NCI-H526 treated with DMSO at 0.1 percent for 48 hours (cell line): ENCODE measurements at regions not wholly inside any gene's neighbourhood (a gene's known extent, or its start where the extent isn't known, plus 50 kb on each side); places are given as distances from the start of the nearest gene placed in this dataset.

Experiments
- DNase-seq: peaks from one replicate; lab custom pipeline; 2025; lab: John Stamatoyannopoulos, UW

GRCh38 chr11:109806205-109806604, 287.0 kb upstream of the ZC3H12C start:
- DNase-seq = no peak

DNA sequence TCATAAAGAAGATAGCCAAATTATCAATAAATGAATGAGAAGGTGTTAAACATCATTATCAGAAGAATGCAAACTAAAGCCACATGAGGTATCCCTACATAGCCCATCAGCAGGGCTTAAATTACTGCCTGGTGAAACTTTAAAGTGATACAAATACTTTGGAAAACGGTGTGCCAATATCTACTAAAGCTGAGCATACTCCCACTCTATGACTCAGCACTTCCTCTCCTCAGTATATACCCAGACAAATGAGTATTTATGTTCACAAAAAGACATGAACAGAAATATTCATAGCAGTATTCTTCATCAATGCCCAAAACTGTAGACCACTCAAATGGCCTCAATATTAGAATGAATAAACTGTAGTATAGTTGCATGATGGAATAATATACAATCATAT, 284.6 kb upstream of the ZC3H12C start:
- no peak for DNase-seq

DNA sequence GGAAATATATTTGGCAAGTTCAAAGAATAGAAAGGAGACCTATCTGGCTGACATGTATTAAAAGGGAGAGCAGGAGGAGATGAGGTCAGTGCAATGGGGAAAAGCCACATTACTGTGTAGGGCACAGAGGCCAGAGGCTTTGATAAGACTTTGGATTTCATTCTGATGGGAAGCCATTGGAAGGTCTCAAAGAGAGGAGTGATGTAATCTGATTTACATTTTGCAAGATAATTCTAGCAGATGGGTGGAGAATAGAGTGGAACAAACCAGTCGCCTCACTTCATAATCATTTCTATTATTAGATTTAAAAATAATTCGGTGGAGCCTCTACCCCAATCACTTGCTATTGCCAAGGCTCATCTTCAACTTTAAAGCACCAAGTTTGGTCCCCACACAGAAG, 278.4 kb upstream of the ZC3H12C start:
- no peak for DNase-seq

GRCh38 chr11:109815500-109816150, 277.6 kb upstream of the ZC3H12C start:
- DNase-seq = no peak

GRCh38 chr11:109818290-109818689, 274.9 kb upstream of the ZC3H12C start:
- no peak for DNase-seq

DNA sequence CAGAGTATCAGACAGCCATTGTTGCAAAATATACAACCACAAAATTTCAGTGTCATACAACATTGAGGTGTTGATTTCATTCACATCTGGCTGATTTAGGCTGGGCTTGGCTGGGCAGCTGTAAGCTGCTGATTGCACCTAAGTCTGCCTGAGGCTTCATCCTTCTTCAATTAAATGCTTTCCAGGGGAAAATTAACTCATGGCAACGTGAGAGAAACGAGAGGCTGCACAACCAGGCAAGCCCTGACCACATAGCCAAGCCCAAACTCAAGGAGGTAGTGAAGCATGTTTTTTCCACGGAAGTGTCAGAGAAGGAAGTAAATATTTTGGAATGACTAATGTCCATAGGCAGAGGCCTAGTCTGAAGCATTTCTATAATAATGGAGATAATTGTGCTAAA, 273.8 kb upstream of the ZC3H12C start:
- DNase-seq = no peak

- peak; percentile 35 for DNase-seq
Observed at GRCh38 chr11:109821511-109821910, 271.7 kb upstream of the ZC3H12C start.

DNA sequence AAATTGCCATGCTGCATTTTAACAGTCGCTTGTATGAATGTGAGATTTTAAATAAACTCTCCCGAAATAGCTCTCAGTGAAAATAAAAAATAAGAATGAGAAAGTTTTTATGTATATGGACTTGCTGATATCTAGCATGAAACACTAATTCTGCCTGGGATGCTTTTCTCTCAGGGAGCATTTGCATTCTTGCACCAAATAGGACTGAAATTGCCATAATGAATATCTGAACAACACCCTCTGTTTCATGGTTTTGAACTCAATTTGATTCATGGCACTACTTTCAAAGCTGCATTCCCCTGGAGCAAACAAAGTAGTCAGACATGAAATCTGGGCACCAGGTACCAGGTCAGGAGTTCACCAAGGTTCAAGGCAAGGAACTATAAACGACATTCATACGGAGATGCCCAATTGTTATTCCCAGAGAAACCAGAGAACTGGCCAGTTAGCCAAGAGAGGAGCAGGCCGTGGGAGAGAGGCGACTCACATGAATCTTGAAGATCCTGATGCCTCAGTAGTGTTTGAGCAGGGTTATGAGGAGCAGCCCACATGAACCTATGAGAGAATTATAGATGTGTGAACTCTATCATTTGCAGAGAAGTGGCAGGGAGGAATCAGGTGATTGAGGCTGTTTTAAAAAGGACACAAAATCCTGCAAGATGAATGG, 270.6 kb upstream of the ZC3H12C start:
- no peak for DNase-seq

DNA sequence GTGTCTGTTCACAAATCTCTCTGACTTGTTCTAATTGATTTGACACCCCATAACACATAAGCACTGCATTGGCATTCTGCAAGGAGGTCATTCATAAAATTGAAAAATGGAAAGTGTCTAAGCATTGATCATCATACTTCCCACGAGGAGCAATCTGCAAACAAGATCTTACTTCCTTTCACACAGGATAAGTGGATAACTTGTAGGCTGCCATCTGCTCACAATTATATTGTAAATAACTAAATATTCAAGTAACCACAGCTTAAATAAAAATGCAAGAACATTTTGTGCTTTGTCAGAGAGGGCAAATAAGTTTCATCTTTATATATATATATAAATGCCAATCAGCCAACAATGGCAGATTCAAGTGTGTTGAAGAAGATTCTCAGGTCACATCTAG, 264.8 kb upstream of the ZC3H12C start:
- DNase-seq = no peak

DNA sequence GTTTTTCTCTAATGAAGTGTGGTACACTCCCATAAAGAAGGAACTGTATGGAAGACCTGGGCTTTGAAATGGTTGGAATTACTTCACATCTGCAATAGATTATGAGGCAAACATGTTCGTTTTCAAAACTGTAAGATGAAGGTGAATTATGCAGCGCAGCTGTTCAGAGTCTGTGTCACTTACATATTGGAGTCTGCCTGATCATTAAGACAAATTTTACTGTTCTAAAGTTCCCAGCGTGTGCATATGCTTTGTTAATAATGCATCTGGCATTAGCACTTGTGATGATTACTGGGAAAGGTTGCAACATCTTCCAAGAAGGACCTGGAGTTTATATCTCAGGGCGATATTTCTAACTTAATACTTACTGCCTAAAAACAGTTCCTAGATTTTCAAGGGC, 255.2 kb upstream of the ZC3H12C start:
- no peak for DNase-seq

GRCh38 chr11:109845437-109845836, 247.8 kb upstream of the ZC3H12C start:
- no peak for DNase-seq

- no peak for DNase-seq
Observed at GRCh38 chr11:109847621-109848020, 245.6 kb upstream of the ZC3H12C start.

GRCh38 chr11:109849051-109849450, 244.1 kb upstream of the ZC3H12C start:
- DNase-seq = no peak

- no peak for DNase-seq
Observed at GRCh38 chr11:109849946-109850345, 243.2 kb upstream of the ZC3H12C start.

DNA sequence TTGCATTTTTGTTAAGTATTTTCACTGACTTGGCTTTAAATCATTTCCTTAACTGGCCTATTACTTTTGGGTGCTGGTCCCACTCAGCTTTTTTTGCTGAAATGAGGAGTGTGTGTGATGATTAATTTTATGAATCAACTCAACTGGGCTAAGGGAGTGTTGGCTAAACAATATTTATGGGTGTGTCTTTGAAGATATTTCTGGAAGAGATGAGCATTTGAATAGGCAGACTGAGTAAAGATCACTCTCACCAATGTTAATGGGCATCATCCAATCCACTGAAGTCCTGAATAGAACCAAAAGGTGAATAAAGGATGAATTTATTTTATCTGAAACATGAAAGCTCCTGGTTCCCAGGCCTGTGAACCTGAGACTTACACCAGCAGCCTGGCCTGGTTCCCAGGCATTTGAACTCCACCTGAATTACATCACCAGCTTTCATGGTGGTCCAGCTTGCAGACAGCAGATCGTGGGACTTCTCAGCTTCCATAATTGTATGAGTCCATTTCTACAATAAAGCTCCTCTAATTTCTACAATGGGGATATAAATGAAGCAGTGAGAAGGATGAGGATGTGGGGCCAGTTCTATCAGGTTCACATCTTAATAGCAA, 241.3 kb upstream of the ZC3H12C start:
- no peak for DNase-seq

GRCh38 chr11:109853156-109853776, 239.9 kb upstream of the ZC3H12C start:
- DNase-seq = peak; percentile 83

GRCh38 chr11:109854731-109855130, 238.5 kb upstream of the ZC3H12C start:
- no peak for DNase-seq

- no peak for DNase-seq
Observed at GRCh38 chr11:109856928-109857327, 236.3 kb upstream of the ZC3H12C start.

GRCh38 chr11:109857637-109858036, 235.6 kb upstream of the ZC3H12C start:
- no peak for DNase-seq

GRCh38 chr11:109858152-109858551, 235.0 kb upstream of the ZC3H12C start:
- DNase-seq = no peak

DNA sequence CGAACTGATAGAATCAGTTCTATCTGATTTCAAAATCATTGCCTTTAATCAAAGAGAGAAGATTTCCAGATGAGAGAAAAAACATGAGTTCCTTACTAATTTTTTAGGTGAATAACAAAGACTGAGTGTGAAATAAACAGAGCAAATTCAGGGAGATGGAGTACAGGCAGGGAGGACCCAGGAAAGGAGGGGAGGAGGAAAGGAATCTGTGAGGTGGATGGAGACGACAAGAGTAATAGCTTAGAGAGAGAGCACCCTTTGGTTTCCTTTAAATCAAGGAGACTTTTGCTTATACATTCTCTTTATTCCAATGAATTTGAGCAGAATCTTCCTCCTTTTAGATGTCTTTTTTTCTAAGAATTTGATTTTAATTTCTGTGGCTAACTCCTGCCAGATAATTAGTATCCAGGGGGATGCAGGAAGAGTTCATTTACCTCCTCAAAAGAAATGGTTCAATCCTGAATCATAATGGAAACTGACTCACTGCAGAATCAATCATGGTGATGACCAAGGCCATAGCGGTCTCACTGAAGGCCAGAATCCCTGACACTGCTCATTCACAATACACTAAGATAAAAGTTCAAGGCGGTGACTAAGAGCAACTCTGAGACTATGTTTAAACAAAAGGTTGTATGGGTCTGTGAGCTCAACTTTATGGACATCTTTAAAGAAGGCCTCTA, 234.0 kb upstream of the ZC3H12C start:
- DNase-seq = no peak

GRCh38 chr11:109862835-109863234, 230.4 kb upstream of the ZC3H12C start:
- DNase-seq = no peak
